ENCODE measurements at regions not wholly inside any gene's neighbourhood (a gene's known extent, or its start where the extent isn't known, plus 50 kb on each side); places are given as distances from the start of the nearest gene placed in this dataset.

DNA sequence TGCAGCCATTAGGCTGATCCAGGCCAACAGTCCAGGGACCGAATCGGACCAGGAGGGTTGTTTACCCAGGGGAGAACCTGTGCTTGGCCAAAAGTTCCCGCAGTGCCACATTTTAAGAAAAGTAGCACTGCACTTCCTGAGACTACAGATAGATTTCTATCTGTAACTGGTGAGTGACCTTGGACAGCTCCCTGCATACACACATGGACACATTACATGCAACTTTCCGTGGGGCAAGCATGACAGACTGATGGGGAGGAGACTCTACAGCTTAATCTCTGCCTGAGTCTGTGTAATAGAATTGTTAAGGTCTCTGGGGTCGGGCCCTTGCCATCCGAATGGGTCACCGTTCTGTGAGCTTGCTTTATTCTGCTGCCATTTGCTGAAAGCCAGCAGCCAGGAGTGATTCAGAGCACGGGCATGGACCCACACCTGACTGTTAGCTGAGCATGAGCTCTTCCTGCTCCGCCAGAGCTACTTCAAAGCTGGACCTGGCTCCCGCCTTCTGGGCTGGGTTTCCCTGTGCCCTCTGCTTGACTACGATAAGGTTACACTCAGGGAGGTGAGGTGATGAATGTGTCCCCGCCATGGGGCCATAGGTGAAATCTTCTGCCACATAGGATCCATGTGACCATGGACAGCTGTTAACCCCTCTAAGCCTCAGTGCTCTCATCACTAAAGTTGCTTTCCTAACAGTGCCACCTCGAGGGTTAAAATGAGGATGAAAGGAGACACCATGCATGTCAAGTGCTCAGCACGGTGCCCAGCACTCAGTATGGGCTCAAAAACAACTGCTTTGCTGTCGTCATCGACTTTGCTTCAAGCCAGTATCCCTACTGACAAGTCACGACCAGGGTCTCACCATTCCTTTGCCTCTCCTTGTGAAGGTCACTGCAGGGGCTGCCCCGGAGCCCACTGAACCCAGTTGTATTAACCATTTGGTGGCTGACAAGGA lies 200.0 kb downstream of the MELK start:
- no peak overlapping the region for H3K4me3 ChIP-seq
- TF ChIP-seq, protein P1, sequence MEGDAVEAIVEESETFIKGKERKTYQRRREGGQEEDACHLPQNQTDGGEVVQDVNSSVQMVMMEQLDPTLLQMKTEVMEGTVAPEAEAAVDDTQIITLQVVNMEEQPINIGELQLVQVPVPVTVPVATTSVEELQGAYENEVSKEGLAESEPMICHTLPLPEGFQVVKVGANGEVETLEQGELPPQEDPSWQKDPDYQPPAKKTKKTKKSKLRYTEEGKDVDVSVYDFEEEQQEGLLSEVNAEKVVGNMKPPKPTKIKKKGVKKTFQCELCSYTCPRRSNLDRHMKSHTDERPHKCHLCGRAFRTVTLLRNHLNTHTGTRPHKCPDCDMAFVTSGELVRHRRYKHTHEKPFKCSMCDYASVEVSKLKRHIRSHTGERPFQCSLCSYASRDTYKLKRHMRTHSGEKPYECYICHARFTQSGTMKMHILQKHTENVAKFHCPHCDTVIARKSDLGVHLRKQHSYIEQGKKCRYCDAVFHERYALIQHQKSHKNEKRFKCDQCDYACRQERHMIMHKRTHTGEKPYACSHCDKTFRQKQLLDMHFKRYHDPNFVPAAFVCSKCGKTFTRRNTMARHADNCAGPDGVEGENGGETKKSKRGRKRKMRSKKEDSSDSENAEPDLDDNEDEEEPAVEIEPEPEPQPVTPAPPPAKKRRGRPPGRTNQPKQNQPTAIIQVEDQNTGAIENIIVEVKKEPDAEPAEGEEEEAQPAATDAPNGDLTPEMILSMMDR (IDR thresholded peaks at IDR 0.05; ENCODE audit: low read depth, low read length): no peak
- peaks cover 28% of the 10 kb centered on the region for H3K27me3 ChIP-seq
- peak; percentile 53 to 60 for DNase-seq (ENCODE audit: low read depth in 1 of 2, low spot score in 1 of 2)
- no peaks in the 10 kb centered on the region for H3K9me3 ChIP-seq (ENCODE audit: low read depth)
- no peak overlapping the region for H3K27ac ChIP-seq
- H3K4me1 ChIP-seq (ENCODE audit: low read depth): no peaks in the 10 kb centered on the region
- no peaks in the 10 kb centered on the region for H3K36me3 ChIP-seq

DNA sequence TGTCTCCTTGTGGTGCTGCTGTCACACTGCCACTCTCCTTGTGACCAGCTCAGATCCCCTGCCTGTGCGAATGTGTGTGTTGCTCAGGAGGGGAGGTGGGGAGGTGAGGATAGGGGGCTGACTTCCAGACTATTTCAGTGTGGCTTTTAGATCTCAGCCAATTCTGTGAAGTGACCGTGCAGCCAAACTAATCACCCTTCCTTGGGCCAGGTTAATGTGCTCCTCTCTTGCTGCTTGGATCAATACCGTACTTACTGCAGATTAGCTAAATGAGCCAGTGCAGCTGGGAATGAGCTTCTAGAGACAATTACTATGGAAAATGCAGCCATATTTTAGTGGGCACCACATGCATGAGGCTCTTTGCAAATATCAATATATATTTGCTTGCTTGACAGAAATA lies 206.0 kb downstream of the MELK start:
- TF ChIP-seq, protein P1 (IDR thresholded peaks at IDR 0.05; ENCODE audit: low read depth, low read length): no peak
- Histone ChIP-seq H3K27me3 (no peaks in the 10 kb centered on the region), H3K4me1 (ENCODE audit: low read depth) (peaks cover 5% of the 10 kb centered on the region), H3K9me3 (ENCODE audit: low read depth) (no peaks in the 10 kb centered on the region), H3K4me3 (no peak overlapping the region), H3K27ac (no peak overlapping the region), H3K36me3 (no peaks in the 10 kb centered on the region)
- DNase-seq (ENCODE audit: low read depth in 1 of 2, low spot score in 1 of 2): no peak

DNA sequence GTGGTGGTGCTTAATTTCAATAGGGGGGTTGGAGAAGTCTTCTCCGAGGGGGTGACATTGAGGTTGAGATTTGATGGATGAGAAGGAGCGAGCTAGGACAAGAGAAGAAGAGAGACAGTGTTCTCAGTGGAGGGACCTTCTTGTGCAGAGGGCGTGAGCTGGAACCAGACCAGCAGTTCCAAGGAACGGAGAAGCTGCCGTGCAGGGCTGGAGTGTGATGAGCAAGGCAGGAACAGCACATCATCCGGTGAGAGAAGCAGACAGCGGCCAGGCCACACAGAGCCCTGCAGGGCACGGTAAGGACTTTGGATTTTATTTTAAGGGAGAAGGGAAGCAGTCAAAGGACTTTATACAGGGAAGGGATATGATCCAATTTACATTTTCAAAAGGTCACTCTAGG lies 206.9 kb downstream of the MELK start:
- Histone ChIP-seq H3K4me1 (ENCODE audit: low read depth) (peaks cover 5% of the 10 kb centered on the region), H3K4me3 (no peak overlapping the region), H3K9me3 (ENCODE audit: low read depth) (no peaks in the 10 kb centered on the region), H3K36me3 (no peaks in the 10 kb centered on the region), H3K27me3 (no peaks in the 10 kb centered on the region), H3K27ac (no peak overlapping the region)
- TF ChIP-seq, protein P1 (IDR thresholded peaks at IDR 0.05; ENCODE audit: low read depth, low read length): no peak
- DNase-seq (ENCODE audit: low read depth in 1 of 2, low spot score in 1 of 2): peak in 1 of 2 donors; percentile 24

DNA sequence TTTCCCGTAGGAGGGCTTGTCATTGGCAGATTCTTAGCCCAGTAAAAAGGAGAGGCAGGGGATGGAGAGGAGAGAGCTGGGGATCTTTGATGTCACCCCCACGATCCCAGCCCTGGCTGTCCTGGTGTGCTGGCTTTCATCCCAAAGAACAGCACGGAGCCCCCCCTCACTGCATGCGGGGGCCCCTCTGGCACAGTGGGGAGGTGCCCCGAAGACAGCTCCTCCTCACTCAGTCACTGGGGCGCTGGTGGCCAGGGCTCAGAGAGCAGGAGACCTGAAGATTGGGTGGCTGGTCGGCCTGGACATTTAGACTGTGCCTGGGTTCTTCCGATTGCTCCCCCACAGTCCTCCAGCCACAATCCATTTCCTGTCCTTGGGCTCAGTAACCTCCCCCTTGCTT lies 207.5 kb downstream of the MELK start:
- no peak for DNase-seq (ENCODE audit: low read depth in 1 of 2, low spot score in 1 of 2)
- H3K9me3 ChIP-seq (ENCODE audit: low read depth): no peaks in the 10 kb centered on the region
- peaks cover 5% of the 10 kb centered on the region for H3K4me1 ChIP-seq (ENCODE audit: low read depth)
- TF ChIP-seq, protein P1 (IDR thresholded peaks at IDR 0.05; ENCODE audit: low read depth, low read length): no peak
- no peak overlapping the region for H3K27ac ChIP-seq
- H3K4me3 ChIP-seq: no peak overlapping the region
- no peaks in the 10 kb centered on the region for H3K27me3 ChIP-seq
- no peaks in the 10 kb centered on the region for H3K36me3 ChIP-seq

DNA sequence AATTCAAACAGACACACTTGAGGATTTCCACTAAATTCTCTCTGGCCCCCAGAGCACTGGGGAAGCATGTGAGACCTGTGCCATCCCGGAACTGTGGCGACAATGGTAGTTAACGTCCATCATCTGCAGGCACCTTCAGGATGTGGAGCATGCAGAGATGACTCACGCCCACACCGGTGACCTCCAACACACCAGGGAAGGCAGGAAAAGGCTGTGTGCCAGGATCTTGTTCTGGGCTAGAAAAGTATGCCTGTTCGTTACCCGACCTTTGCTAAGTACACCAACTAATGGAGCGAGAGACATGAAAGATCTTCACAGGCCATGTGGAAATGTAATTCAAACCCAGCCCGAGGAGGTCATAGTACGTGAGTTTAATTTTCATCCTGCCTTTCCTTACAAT lies 208.8 kb downstream of the MELK start:
- H3K27me3 ChIP-seq: no peaks in the 10 kb centered on the region

More for the DNA sequence above, 208.8 kb downstream of the MELK start:
- H3K9me3 ChIP-seq (ENCODE audit: low read depth): no peaks in the 10 kb centered on the region
- H3K36me3 ChIP-seq: no peaks in the 10 kb centered on the region
- DNase-seq (ENCODE audit: low read depth in 1 of 2, low spot score in 1 of 2): peak in 1 of 2 donors; percentile 10
- TF ChIP-seq, protein P1 (IDR thresholded peaks at IDR 0.05; ENCODE audit: low read depth, low read length): no peak
- no peak overlapping the region for H3K4me3 ChIP-seq
- no peak overlapping the region for H3K27ac ChIP-seq
- H3K4me1 ChIP-seq (ENCODE audit: low read depth): peaks cover 5% of the 10 kb centered on the region

Data from cardiac muscle cell (in vitro differentiated cells and primary cell).